ENCODE measurements at regions not wholly inside any gene's neighbourhood (a gene's known extent, or its start where the extent isn't known, plus 50 kb on each side); places are given as distances from the start of the nearest gene placed in this dataset.

GRCh38 chr14:97104029-97104428, 306.8 kb downstream of the VRK1 start:
- TF ChIP-seq, protein P1, sequence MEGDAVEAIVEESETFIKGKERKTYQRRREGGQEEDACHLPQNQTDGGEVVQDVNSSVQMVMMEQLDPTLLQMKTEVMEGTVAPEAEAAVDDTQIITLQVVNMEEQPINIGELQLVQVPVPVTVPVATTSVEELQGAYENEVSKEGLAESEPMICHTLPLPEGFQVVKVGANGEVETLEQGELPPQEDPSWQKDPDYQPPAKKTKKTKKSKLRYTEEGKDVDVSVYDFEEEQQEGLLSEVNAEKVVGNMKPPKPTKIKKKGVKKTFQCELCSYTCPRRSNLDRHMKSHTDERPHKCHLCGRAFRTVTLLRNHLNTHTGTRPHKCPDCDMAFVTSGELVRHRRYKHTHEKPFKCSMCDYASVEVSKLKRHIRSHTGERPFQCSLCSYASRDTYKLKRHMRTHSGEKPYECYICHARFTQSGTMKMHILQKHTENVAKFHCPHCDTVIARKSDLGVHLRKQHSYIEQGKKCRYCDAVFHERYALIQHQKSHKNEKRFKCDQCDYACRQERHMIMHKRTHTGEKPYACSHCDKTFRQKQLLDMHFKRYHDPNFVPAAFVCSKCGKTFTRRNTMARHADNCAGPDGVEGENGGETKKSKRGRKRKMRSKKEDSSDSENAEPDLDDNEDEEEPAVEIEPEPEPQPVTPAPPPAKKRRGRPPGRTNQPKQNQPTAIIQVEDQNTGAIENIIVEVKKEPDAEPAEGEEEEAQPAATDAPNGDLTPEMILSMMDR (IDR thresholded peaks at IDR 0.05; ENCODE audit: low read depth, low read length) = no peak
- TF ChIP-seq MAX (IDR thresholded peaks at IDR 0.05; ENCODE audit: low read depth, low read length) = no peak
- TF ChIP-seq POLR2A (IDR thresholded peaks at IDR 0.05; ENCODE audit: extremely low read depth, insufficient read length) = no peak

Measured in NB4 (cell line).